MM.1S (cell line): ENCODE measurements at regions not wholly inside any gene's neighbourhood (a gene's known extent, or its start where the extent isn't known, plus 50 kb on each side); places are given as distances from the start of the nearest gene placed in this dataset.

Experiments used
- DNase-seq: peaks from one replicate; pipeline ENCODE4 v3.0.0-alpha.2; 2015
- H2AFZ ChIP-seq: fragments of 300-600 bp; sonication (generic); 2 replicates; pipeline ENCODE4 v1.6.0; 2016; ENCODE audit warnings: antibody characterized with exemption, low read length
- H3F3A ChIP-seq: fragments of 300-600 bp; sonication (generic); 2 replicates; pipeline ENCODE4 v1.6.1; 2016; ENCODE audit warnings: mild to moderate bottlenecking, antibody characterized with exemption, low read length, moderate library complexity, mixed read lengths; ENCODE audit not compliant: insufficient read depth
- H3K27ac ChIP-seq: fragments of 300-600 bp; sonication (generic); 2 replicates; pipeline ENCODE4 v1.5.1; 2016; ENCODE audit warnings: mild to moderate bottlenecking, low read length
- H3K27me3 ChIP-seq: fragments of 300-600 bp; sonication (generic); replicated peaks from 2 replicates; pipeline ENCODE4 v1.6.0; 2016; ENCODE audit warnings: low read length; ENCODE audit not compliant: insufficient read depth
- H3K36me3 ChIP-seq: fragments of 300-600 bp; sonication (generic); replicated peaks from 2 replicates; pipeline ENCODE4 v1.6.1; 2016; ENCODE audit warnings: mild to moderate bottlenecking, low read length, mixed read lengths; ENCODE audit not compliant: insufficient read depth
- H3K4me1 ChIP-seq: fragments of 300-600 bp; sonication (generic); 2 replicates; pipeline ENCODE4 v1.6.1; 2016; ENCODE audit warnings: low read length, mixed read lengths
- H3K4me2 ChIP-seq: fragments of 300-600 bp; sonication (generic); 2 replicates; pipeline ENCODE4 v1.6.0; 2016; ENCODE audit warnings: low read depth, low read length
- H3K4me3 ChIP-seq: fragments of 300-600 bp; sonication (generic); 2 replicates; pipeline ENCODE4 v1.5.1; 2016; ENCODE audit warnings: low read length, mixed read lengths
- H3K79me2 ChIP-seq: fragments of 300-600 bp; sonication (generic); 2 replicates; pipeline ENCODE4 v1.6.1; 2016; ENCODE audit warnings: mixed run types, low read length, mixed read lengths
- H3K9ac ChIP-seq: fragments of 300-600 bp; sonication (generic); 2 replicates; pipeline ENCODE4 v1.6.1; 2016; ENCODE audit warnings: low read length, mixed read lengths
- H3K9me2 ChIP-seq: fragments of 300-600 bp; sonication (generic); replicated peaks from 2 replicates; pipeline ENCODE4 v1.6.1; 2016; ENCODE audit warnings: mild to moderate bottlenecking, low read length, mixed read lengths; ENCODE audit not compliant: insufficient read depth
- H3K9me3 ChIP-seq: fragments of 300-600 bp; sonication (generic); replicated peaks from 2 replicates; pipeline ENCODE4 v1.6.1; 2016; ENCODE audit warnings: mild to moderate bottlenecking, low read length, mixed read lengths; ENCODE audit not compliant: insufficient read depth
- H4K20me1 ChIP-seq: fragments of 300-600 bp; sonication (generic); 2 replicates; pipeline ENCODE4 v1.6.1; 2016; ENCODE audit warnings: mild to moderate bottlenecking, low read length, moderate library complexity, mixed read lengths; ENCODE audit not compliant: insufficient read depth
- EZH2 ChIP-seq: fragments of 300-600 bp; sonication (generic); optimal IDR thresholded peaks from 2 replicates; pipeline ENCODE3; 2017; ENCODE audit warnings: low read depth, mild to moderate bottlenecking, antibody characterized with exemption, low read length, mixed read lengths
- EZH2phosphoT487 ChIP-seq: fragments of 300-600 bp; sonication (generic); IDR thresholded peaks from 2 replicates; pipeline ENCODE4 v1.6.1; 2018; ENCODE audit warnings: antibody characterized with exemption, low read length
- TF ChIP-seq, protein P1 (sequence below): fragments of 300-600 bp; sonication (generic); IDR thresholded peaks from 2 replicates; pipeline ENCODE4 v1.5.1; 2016; ENCODE audit warnings: antibody characterized with exemption, low read length, mixed read lengths

DNA sequence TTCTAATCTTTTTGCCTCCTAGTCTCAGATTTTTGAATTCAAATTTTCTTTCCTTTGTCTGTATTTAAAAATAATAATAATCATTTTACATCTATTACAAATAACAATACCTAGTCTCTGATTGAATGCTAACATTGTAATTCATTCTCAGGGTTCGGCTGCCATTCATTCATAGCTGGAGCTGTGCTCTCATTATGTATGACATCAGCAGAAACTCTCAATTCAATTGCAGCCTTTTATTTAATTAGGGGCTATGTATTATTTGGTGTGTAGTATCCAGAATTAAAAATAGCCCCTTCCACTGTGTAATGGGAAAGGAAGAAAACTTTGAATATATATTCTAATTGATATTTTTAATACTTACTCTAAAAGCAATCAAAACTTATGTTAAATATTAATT is 270.4 kb upstream of the MDFIC2 start:
- no peak overlapping the region for H3K9ac ChIP-seq
- H3K79me2 ChIP-seq = no peaks in the 10 kb centered on the region
- H3K4me2 ChIP-seq = no peak overlapping the region
- no peak for DNase-seq
- TF ChIP-seq EZH2 = no peak
- no peak for TF ChIP-seq EZH2phosphoT487
- TF ChIP-seq, protein P1, sequence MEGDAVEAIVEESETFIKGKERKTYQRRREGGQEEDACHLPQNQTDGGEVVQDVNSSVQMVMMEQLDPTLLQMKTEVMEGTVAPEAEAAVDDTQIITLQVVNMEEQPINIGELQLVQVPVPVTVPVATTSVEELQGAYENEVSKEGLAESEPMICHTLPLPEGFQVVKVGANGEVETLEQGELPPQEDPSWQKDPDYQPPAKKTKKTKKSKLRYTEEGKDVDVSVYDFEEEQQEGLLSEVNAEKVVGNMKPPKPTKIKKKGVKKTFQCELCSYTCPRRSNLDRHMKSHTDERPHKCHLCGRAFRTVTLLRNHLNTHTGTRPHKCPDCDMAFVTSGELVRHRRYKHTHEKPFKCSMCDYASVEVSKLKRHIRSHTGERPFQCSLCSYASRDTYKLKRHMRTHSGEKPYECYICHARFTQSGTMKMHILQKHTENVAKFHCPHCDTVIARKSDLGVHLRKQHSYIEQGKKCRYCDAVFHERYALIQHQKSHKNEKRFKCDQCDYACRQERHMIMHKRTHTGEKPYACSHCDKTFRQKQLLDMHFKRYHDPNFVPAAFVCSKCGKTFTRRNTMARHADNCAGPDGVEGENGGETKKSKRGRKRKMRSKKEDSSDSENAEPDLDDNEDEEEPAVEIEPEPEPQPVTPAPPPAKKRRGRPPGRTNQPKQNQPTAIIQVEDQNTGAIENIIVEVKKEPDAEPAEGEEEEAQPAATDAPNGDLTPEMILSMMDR = no peak
- no peaks in the 10 kb centered on the region for H3K4me1 ChIP-seq
- H3K27me3 ChIP-seq = no peaks in the 10 kb centered on the region
- no peak overlapping the region for H3K27ac ChIP-seq
- no peaks in the 10 kb centered on the region for H3F3A ChIP-seq
- H2AFZ ChIP-seq = no peak overlapping the region
- no peaks in the 10 kb centered on the region for H3K9me3 ChIP-seq
- H3K4me3 ChIP-seq = no peak overlapping the region
- H3K36me3 ChIP-seq = no peaks in the 10 kb centered on the region
- H4K20me1 ChIP-seq = no peaks in the 10 kb centered on the region
- H3K9me2 ChIP-seq = no peaks in the 10 kb centered on the region

DNA sequence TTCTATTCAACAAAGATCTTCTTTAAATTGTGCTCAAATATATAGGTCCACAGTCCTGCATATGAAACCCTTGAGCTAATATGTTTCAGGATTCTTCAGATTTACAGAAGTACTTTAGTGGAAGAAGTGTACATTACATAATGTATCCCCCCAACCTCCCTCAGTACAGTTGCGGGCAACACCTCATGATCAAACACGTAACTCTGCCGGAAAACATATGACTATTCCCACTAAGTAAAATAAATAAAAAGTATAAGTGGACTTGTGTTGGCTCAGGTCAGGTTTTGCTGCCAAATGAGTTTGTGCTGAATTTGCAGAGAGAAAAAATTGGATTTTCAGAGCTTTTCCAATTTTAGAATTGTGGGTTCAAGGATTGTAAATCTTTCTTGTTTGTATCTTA is 267.6 kb upstream of the MDFIC2 start:
- DNase-seq = no peak
- no peaks in the 10 kb centered on the region for H3K9me2 ChIP-seq
- no peak for TF ChIP-seq EZH2phosphoT487
- TF ChIP-seq EZH2 = no peak
- TF ChIP-seq, protein P1 = no peak
- H3K4me1 ChIP-seq = no peaks in the 10 kb centered on the region
- no peak overlapping the region for H3K4me2 ChIP-seq
- H3K9me3 ChIP-seq = no peaks in the 10 kb centered on the region
- no peaks in the 10 kb centered on the region for H3K79me2 ChIP-seq
- H3K9ac ChIP-seq = no peak overlapping the region
- H4K20me1 ChIP-seq = no peaks in the 10 kb centered on the region
- no peaks in the 10 kb centered on the region for H3F3A ChIP-seq
- H3K4me3 ChIP-seq = no peak overlapping the region
- no peaks in the 10 kb centered on the region for H3K27me3 ChIP-seq
- no peak overlapping the region for H3K27ac ChIP-seq
- H2AFZ ChIP-seq = no peak overlapping the region
- H3K36me3 ChIP-seq = no peaks in the 10 kb centered on the region

DNA sequence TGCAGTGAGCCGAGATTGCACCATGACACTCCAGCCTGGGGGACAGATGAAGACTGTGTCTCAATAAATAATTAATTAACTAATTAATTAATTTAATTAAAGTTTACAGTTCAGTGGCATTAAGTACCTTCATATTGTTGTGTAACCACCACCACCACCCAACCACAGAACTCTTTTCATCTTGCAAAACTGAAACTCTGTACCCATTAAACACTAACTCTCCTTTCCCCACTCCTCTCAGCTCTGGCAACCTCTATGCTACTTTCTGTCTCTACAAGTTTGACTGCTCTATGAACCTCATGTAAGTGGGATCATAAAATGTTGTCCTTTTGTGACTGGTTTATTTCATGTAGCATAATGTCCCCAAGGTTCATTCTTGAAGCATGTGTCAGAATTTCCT is 259.3 kb upstream of the MDFIC2 start:
- Histone ChIP-seq H3K27me3 (no peaks in the 10 kb centered on the region), H3K4me2 (no peak overlapping the region), H3K36me3 (no peaks in the 10 kb centered on the region), H4K20me1 (no peaks in the 10 kb centered on the region), H3K9me3 (no peaks in the 10 kb centered on the region), H3K79me2 (no peaks in the 10 kb centered on the region), H3K9ac (no peak overlapping the region), H3F3A (no peaks in the 10 kb centered on the region), H3K4me3 (no peak overlapping the region), H3K4me1 (no peaks in the 10 kb centered on the region), H3K9me2 (no peaks in the 10 kb centered on the region), H3K27ac (no peak overlapping the region), H2AFZ (no peak overlapping the region)
- DNase-seq = no peak
- TF ChIP-seq, protein P1 = no peak
- TF ChIP-seq EZH2phosphoT487 = no peak
- TF ChIP-seq EZH2 = no peak
